Mesenchymal stem cell (in vitro differentiated cells and primary cell): ENCODE measurements at regions not wholly inside any gene's neighbourhood (a gene's known extent, or its start where the extent isn't known, plus 50 kb on each side); places are given as distances from the start of the nearest gene placed in this dataset.

ENCODE experiments used
- DNase-seq: peaks from one replicate; pipeline ENCODE4 v3.0.0-alpha.2; 2013
- H2AFZ ChIP-seq: one replicate; pipeline ENCODE4 v1.6.1; 2013; ENCODE audit warnings: low read depth, mild to moderate bottlenecking, control low read depth, inconsistent platforms, low read length, moderate library complexity
- H2AK5ac ChIP-seq: 2 replicates; pipeline ENCODE4 v1.6.1; 2013; ENCODE audit warnings: low read length, moderate library complexity, mild to moderate bottlenecking, inconsistent platforms; ENCODE audit not compliant: severe bottlenecking
- H2BK120ac ChIP-seq: one replicate; pipeline ENCODE4 v1.6.1; 2013; ENCODE audit warnings: low read depth, mild to moderate bottlenecking, inconsistent platforms, low read length, moderate library complexity
- H2BK12ac ChIP-seq, 2 experiments: one replicate each; pipeline ENCODE4 v1.6.1; 2013; ENCODE audit warnings: inconsistent platforms in 2 of 2, low read length in 2 of 2, mild to moderate bottlenecking in 2 of 2, moderate library complexity in 2 of 2, control low read depth in 1 of 2
- H2BK15ac ChIP-seq: one replicate; pipeline ENCODE4 v1.6.1; 2013; ENCODE audit warnings: mild to moderate bottlenecking, low read depth, inconsistent platforms; ENCODE audit not compliant: poor library complexity, severe bottlenecking
- H2BK5ac ChIP-seq: 2 replicates; pipeline ENCODE4 v1.6.1; 2013; ENCODE audit warnings: low read depth, mild to moderate bottlenecking, low read length, control low read depth, inconsistent platforms; ENCODE audit not compliant: poor library complexity, severe bottlenecking
- H3K14ac ChIP-seq, 2 experiments: one replicate each; pipeline ENCODE4 v1.6.1; 2013; ENCODE audit warnings: inconsistent platforms in 2 of 2, low read length in 2 of 2, control low read depth in 1 of 2, mild to moderate bottlenecking in 1 of 2, moderate library complexity in 1 of 2
- H3K18ac ChIP-seq, 2 experiments: one replicate each; pipeline ENCODE4 v1.6.1; 2013; ENCODE audit warnings: inconsistent platforms in 2 of 2, low read length in 2 of 2, control low read depth in 1 of 2, low read depth in 1 of 2, mild to moderate bottlenecking in 1 of 2
- H3K23ac ChIP-seq, 2 experiments: one replicate each; pipeline ENCODE4 v1.6.1; 2013; ENCODE audit warnings: inconsistent platforms in 2 of 2, low read length in 2 of 2, mild to moderate bottlenecking in 2 of 2, moderate library complexity in 2 of 2, control low read depth in 1 of 2
- H3K27ac ChIP-seq: 2 replicates; pipeline ENCODE4 v1.5.1; 2013; ENCODE audit warnings: mild to moderate bottlenecking, moderate library complexity, low read length, control low read depth, inconsistent platforms; ENCODE audit not compliant: poor library complexity, severe bottlenecking
- H3K27me3 ChIP-seq, 2 experiments: 2 replicates each; pipeline versions ENCODE4 v1.6.1 to v1.7.0; 2013; ENCODE audit warnings: low read length in 2 of 2, mild to moderate bottlenecking in 2 of 2, moderate library complexity in 2 of 2, control low read depth in 1 of 2, inconsistent platforms in 1 of 2; ENCODE audit not compliant: control insufficient read depth in 1 of 2, insufficient read depth in 1 of 2
- H3K36me3 ChIP-seq, 2 experiments: 2 replicates each; pipeline versions ENCODE4 v1.6.1 to v1.7.0; 2013; ENCODE audit warnings: low read length in 2 of 2, control low read depth in 1 of 2, inconsistent platforms in 1 of 2, low read depth in 1 of 2, mild to moderate bottlenecking in 1 of 2; ENCODE audit not compliant: insufficient read depth in 2 of 2, control insufficient read depth in 1 of 2
- H3K4ac ChIP-seq, 2 experiments: one replicate each; pipeline ENCODE4 v1.6.1; 2013; ENCODE audit warnings: inconsistent platforms in 2 of 2, low read length in 2 of 2, mild to moderate bottlenecking in 2 of 2, moderate library complexity in 2 of 2, control low read depth in 1 of 2, low read depth in 1 of 2
- H3K4me1 ChIP-seq: 2 replicates; pipeline ENCODE4 v1.6.1; 2013; ENCODE audit warnings: low read depth, low read length, control low read depth; ENCODE audit not compliant: control insufficient read depth, insufficient read depth
- H3K4me2 ChIP-seq: 2 replicates; pipeline ENCODE4 v1.6.1; 2013; ENCODE audit warnings: low read length, mild to moderate bottlenecking, inconsistent platforms; ENCODE audit not compliant: poor library complexity, severe bottlenecking
- H3K4me3 ChIP-seq, 2 experiments: 2 replicates each; pipeline versions ENCODE4 v1.5.1 to v1.7.0; 2013; ENCODE audit warnings: low read length in 2 of 2, mild to moderate bottlenecking in 2 of 2, control low read depth in 1 of 2, low read depth in 1 of 2; ENCODE audit not compliant: insufficient read depth in 1 of 2
- H3K79me1 ChIP-seq: replicated peaks from 2 replicates; pipeline ENCODE4 v1.6.1; 2013; ENCODE audit warnings: mild to moderate bottlenecking, control low read depth, low read length, inconsistent platforms; ENCODE audit not compliant: poor library complexity, severe bottlenecking
- H3K9ac ChIP-seq: 2 replicates; pipeline ENCODE4 v1.7.0; 2013; ENCODE audit warnings: mild to moderate bottlenecking, low read length, moderate library complexity
- H3K9me3 ChIP-seq: 2 replicates; pipeline ENCODE4 v1.7.0; 2013; ENCODE audit warnings: mild to moderate bottlenecking, low read length; ENCODE audit not compliant: control insufficient read depth
- H4K8ac ChIP-seq: one replicate; pipeline ENCODE4 v1.6.1; 2013; ENCODE audit warnings: inconsistent platforms, mild to moderate bottlenecking, low read length, moderate library complexity
- H4K91ac ChIP-seq: one replicate; pipeline ENCODE4 v1.6.1; 2013; ENCODE audit warnings: mild to moderate bottlenecking, low read length, inconsistent platforms
- WGBS: methylation state at CpG from one replicate; pipeline ENCODE4 v1.1.7; 2013; ENCODE audit warnings: mixed read lengths; 5-methylcytosine and 5-hydroxymethylcytosine counted together

GRCh38 chr12:11969437-11970154, 101.1 kb upstream of the BCL2L14 start:
- no peak overlapping the region for H2BK120ac ChIP-seq
- H4K8ac ChIP-seq, result no peak overlapping the region
- H2BK12ac ChIP-seq, result no peak overlapping the region
- no peak overlapping the region for H3K4me3 ChIP-seq
- peaks cover 5% of the 10 kb centered on the region for H3K4me1 ChIP-seq
- H2AK5ac ChIP-seq, result no peak overlapping the region
- H3K27me3 ChIP-seq, result peaks cover 0 to 6% of the 10 kb centered on the region in 2 experiments
- no peak overlapping the region for H4K91ac ChIP-seq
- H3K27ac ChIP-seq, result no peak overlapping the region
- H3K9me3 ChIP-seq, result no peaks in the 10 kb centered on the region
- 73% methylated on average over 8 of the region's 8 CpGs for WGBS
- H2BK15ac ChIP-seq, result no peak overlapping the region
- no peak overlapping the region for H3K18ac ChIP-seq
- no peak for DNase-seq
- H3K79me1 ChIP-seq, result no peaks in the 10 kb centered on the region
- H2BK5ac ChIP-seq, result no peak overlapping the region
- no peak overlapping the region for H3K9ac ChIP-seq
- H2AFZ ChIP-seq, result no peak overlapping the region
- no peak overlapping the region for H3K4ac ChIP-seq
- H3K4me2 ChIP-seq, result no peak overlapping the region
- H3K23ac ChIP-seq, result no peak overlapping the region
- no peaks in the 10 kb centered on the region for H3K36me3 ChIP-seq
- H3K14ac ChIP-seq, result no peak overlapping the region

DNA sequence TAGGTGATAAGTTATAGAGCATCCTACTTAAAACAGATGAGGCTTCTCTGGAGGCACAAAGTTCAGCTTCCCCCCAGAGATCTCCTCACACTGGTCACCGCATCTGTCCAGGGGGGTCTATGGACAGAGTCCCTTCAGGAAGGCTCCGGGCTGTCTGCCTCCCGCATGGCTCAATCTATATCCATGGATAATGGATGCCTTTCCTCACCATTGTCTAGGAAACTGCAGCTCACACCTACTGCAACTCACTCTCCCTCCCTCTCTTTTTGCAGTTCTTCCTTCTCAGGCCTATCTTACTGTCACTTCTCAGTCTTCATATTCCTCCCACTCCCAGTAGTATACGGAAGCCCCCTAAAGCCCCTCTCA, 100.6 kb upstream of the BCL2L14 start:
- Histone ChIP-seq H4K8ac (no peak overlapping the region), H2BK12ac (no peak overlapping the region), H3K9ac (no peak overlapping the region), H3K9me3 (no peaks in the 10 kb centered on the region), H2AFZ (no peak overlapping the region), H3K79me1 (no peaks in the 10 kb centered on the region), H3K4ac (no peak overlapping the region), H3K27ac (no peak overlapping the region), H3K4me1 (peaks cover 5% of the 10 kb centered on the region), H4K91ac (no peak overlapping the region), H3K36me3 (no peaks in the 10 kb centered on the region), H2BK5ac (no peak overlapping the region), H2BK120ac (no peak overlapping the region), H3K23ac (no peak overlapping the region), H3K14ac (no peak overlapping the region), H2AK5ac (no peak overlapping the region), H3K27me3 (peaks cover 0 to 6% of the 10 kb centered on the region in 2 experiments), H3K4me2 (no peak overlapping the region), H3K4me3 (no peak overlapping the region), H2BK15ac (no peak overlapping the region), H3K18ac (no peak overlapping the region)
- WGBS, result 88% methylated on average over 4 of the region's 4 CpGs
- DNase-seq, result no peak

DNA sequence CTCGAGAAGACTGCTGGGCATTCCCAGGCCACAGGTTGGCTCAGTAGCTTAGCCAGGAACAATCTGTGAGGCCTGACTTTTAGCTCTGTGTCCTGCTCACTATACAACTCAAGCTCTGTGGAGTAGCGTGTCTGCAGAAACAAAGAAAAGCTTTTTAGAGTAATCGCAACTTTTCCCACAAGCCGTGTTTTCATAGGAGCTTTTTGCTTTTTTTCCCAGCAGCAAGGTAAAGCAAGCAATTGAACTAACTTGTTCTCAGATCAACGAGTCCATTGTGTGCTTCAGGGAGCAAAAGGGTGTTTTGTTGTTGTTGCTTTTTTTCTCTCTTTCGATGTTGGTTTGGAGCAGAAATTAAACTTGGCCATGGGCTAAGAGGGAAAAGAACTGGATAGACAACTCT, 97.3 kb upstream of the BCL2L14 start:
- Histone ChIP-seq H3K4ac (no peak overlapping the region), H2BK5ac (no peak overlapping the region), H3K4me1 (peaks cover 1% of the 10 kb centered on the region), H2AK5ac (no peak overlapping the region), H4K91ac (no peak overlapping the region), H3K23ac (no peak overlapping the region), H3K9ac (no peak overlapping the region), H3K27me3 (peaks cover 0 to 6% of the 10 kb centered on the region in 2 experiments), H3K14ac (no peak overlapping the region), H2BK15ac (no peak overlapping the region), H3K18ac (no peak overlapping the region), H2BK12ac (no peak overlapping the region), H3K27ac (no peak overlapping the region), H3K4me3 (no peak overlapping the region), H3K9me3 (no peaks in the 10 kb centered on the region), H3K36me3 (no peaks in the 10 kb centered on the region), H2BK120ac (no peak overlapping the region), H4K8ac (no peak overlapping the region), H2AFZ (no peak overlapping the region), H3K79me1 (no peaks in the 10 kb centered on the region), H3K4me2 (no peak overlapping the region)
- no peak for DNase-seq
- WGBS, result 89% methylated on average over 6 of the region's 6 CpGs

- Histone ChIP-seq H3K27ac (no peak overlapping the region), H2BK15ac (no peak overlapping the region), H3K4me2 (no peak overlapping the region), H3K23ac (no peak overlapping the region), H3K9ac (no peak overlapping the region), H4K91ac (no peak overlapping the region), H2BK5ac (no peak overlapping the region), H3K18ac (no peak overlapping the region), H2BK12ac (no peak overlapping the region), H3K4me1 (peaks cover 3% of the 10 kb centered on the region), H4K8ac (no peak overlapping the region), H3K4ac (no peak overlapping the region), H3K36me3 (no peaks in the 10 kb centered on the region), H3K79me1 (no peaks in the 10 kb centered on the region), H3K14ac (no peak overlapping the region), H2AFZ (no peak overlapping the region), H3K4me3 (no peak overlapping the region), H2AK5ac (no peak overlapping the region), H3K27me3 (peaks cover 0 to 6% of the 10 kb centered on the region in 2 experiments), H3K9me3 (no peaks in the 10 kb centered on the region), H2BK120ac (no peak overlapping the region)
- 64% methylated on average over 3 of the region's 4 CpGs for WGBS
- no peak for DNase-seq
Observed at GRCh38 chr12:11976005-11976404, 94.7 kb upstream of the BCL2L14 start.
